KOPT-K1 (cell line): ENCODE measurements at regions not wholly inside any gene's neighbourhood (a gene's known extent, or its start where the extent isn't known, plus 50 kb on each side); places are given as distances from the start of the nearest gene placed in this dataset.

ENCODE experiments used
- H3K27ac ChIP-seq: fragments of 200-600 bp; sonication (generic); 2 replicates; pipeline ENCODE4 v1.5.1; 2016; ENCODE audit warnings: antibody characterized with exemption, mild to moderate bottlenecking, low read depth, low read length; ENCODE audit not compliant: poor library complexity, severe bottlenecking
- H3K36me3 ChIP-seq: fragments of 200-600 bp; sonication (generic); 2 replicates; pipeline ENCODE4 v1.5.1; 2017; ENCODE audit warnings: antibody characterized with exemption, mild to moderate bottlenecking, low read length, moderate library complexity; ENCODE audit not compliant: insufficient read depth
- H3K9me3 ChIP-seq: fragments of 200-600 bp; sonication (generic); 2 replicates; pipeline ENCODE4 v1.5.1; 2017; ENCODE audit warnings: antibody characterized with exemption, low read length, mild to moderate bottlenecking; ENCODE audit not compliant: insufficient read depth, poor library complexity, severe bottlenecking

DNA sequence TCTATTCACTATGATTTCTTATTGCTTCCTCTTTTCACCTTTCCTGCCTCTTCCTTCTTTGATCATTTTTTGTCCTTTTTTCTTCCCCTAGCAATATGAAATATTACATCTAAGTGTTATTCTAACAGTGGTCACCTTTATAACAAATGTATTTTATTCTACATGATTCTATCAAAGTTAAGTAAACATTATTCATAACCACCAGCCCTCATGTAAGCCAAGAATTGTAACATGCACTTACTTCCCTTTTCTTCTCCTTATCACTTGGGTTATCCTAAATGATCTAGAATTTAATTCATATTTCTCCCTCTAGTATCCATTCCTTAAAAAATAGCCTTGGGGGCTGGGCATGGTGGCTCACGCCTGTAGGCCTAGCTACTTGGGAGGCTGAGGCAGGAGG is 88.3 kb upstream of the SLC22A23 start:
- no peak overlapping the region for H3K27ac ChIP-seq
- H3K9me3 ChIP-seq, result no peaks in the 10 kb centered on the region
- H3K36me3 ChIP-seq, result no peaks in the 10 kb centered on the region

DNA sequence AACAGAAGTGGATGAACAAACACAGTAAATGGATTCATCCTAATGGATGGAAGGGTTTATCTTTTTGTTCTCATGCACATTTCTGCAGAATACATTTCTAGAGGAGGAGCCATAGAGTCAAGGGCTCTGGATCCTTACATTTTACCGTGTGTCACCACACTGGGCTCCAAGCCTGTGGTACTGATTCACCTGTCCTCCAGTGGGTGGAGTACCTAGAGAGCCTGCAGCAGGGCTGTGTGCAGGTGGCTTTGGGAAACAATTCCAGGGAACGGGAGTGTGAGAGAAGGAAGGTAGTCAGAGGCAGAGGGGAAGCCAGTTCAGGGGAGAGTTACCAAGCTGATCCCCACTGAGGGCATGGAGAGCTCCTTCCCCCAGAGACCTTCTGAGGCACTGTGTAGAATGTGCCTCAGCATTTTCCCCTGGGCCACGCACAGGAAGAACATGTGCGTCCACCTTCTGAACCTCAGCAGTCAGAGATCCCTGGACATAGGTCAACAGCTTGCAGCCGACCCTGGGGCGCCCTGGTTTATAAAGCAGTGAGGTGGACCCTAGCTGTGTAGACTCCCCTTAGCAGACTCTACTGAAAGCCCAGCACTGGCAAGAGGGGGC is 85.3 kb upstream of the SLC22A23 start:
- Histone ChIP-seq H3K27ac (no peak overlapping the region), H3K9me3 (no peaks in the 10 kb centered on the region), H3K36me3 (no peaks in the 10 kb centered on the region)

DNA sequence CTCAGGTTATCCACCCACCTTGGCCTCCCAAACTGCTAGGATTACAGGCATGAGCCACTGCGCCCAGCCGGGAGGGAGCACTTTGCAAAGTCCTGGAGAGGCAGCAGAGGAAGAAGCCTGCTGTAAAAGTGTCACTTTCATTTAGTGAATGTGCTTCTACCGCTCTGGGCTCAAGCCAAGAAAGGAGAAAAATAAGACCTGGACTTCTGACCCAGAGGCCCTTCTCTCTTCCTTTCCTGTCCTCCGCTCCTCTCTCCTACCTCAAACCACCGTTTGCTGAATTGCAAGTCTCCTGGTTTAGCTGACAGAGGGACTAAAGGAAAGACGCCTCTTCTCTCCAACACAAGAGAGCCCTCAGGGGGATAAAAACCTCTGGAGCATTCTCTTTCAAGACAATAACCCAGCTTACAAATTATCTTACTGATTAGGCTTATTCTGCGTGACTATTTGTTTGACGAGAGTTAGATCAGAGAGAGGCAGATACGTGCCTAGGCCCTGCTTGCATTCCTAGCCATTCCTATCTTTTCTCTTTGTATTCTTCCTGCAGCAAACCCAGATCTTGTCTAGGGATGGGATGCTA is 84.2 kb upstream of the SLC22A23 start:
- H3K27ac ChIP-seq, result no peak overlapping the region

DNA sequence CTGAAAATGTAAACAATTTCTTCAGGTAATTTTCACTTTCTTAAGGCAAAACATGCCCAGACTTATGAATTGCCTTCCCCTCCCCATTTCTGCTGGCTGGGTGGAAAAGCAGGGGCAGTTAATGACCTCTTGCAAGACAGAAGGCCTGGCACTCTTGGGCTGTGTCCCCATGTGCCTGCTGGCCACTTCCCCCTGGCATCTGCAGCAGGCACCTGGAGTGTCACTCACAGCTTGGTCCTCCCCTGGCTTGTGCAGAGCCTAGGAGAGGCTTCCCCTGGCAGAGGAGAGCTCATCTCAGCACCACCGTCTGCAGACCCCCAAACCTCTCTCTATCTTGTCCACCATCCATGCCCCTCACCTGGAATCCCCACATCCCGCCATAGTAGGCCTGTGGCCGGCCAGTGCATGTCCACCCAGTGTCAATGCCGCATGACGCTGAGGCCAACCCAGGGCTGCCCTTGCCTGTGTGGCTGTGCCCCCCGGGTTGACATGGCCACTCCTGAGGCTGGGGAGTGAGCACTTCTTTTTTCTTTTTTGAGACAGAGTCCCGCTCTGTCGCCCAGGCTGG is 83.5 kb upstream of the SLC22A23 start:
- H3K27ac ChIP-seq, result no peak overlapping the region
- no peaks in the 10 kb centered on the region for H3K36me3 ChIP-seq
- no peaks in the 10 kb centered on the region for H3K9me3 ChIP-seq

More for the DNA sequence above, 84.2 kb upstream of the SLC22A23 start:
- H3K36me3 ChIP-seq, result no peaks in the 10 kb centered on the region
- H3K9me3 ChIP-seq, result no peaks in the 10 kb centered on the region

DNA sequence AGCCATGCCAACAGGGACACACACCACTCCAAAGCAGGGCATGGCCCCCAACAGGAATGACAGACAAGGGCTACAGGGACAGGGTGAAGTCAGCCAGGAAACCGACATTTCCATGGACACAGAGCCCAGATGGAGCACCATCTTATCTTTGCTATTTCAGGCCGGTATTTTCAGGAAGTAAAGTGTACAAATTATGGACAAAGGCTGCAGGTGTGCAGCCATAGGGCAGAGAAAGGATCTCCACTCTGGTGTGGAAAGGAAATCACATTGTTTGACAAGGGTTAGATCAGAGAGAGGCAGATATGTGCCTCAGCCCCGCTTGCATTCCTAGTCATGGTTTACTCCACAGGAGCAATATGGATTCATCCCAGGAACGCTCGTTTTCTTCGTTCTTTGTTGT is 81.7 kb upstream of the SLC22A23 start:
- H3K27ac ChIP-seq, result no peak overlapping the region
- H3K9me3 ChIP-seq, result no peaks in the 10 kb centered on the region
- no peaks in the 10 kb centered on the region for H3K36me3 ChIP-seq

DNA sequence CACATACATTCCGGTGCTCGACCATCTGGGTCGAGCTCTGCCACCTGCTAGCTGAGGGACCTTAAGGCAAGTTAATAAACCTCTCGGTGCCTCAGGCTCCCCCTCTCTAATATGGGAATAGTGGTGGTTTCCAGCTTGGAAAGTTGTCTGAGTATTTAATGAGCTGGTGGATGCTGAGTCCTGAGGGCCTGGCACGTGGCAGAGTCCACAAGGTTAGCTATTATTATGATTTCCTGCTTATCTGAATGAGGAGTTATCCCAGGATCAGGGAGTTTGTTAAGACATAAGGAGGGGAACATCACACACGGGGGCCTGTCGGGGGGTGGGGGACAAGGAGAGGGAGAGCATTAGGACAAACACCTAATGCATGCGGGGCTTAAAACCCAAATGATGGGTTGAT is 80.1 kb upstream of the SLC22A23 start:
- H3K27ac ChIP-seq, result no peak overlapping the region
- no peaks in the 10 kb centered on the region for H3K36me3 ChIP-seq
- no peaks in the 10 kb centered on the region for H3K9me3 ChIP-seq

DNA sequence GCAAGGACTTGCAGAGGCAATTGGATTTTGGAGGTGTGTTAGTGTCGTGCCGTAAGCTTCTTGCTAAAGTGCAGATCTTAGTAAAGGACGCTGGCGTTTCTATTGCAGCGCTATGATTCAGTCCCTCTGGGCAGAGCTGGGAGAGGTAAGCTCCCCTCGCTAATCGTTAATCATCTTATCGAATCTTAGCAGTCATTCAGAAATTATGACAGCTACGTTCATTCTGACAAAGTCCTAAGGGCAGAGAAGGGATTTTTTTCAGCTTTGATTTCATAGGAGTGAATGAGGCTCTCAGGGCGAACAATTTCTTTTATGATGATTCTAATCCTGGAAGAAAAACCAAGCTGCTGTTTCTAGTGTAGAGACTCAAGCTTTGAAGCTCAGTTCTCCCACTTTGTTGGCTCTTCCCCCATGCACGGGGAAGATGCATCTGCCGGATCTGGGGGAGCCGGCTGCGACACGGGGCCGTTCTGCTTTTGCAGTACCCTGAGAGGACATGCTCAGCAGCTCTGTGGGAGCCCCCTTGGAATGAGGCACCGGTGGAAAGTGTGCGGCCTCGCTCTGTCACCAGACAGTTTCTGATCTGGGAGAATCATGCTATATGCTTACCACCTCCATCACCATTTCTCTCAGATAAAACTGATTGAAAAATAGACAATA is 79.1 kb upstream of the SLC22A23 start:
- H3K9me3 ChIP-seq, result no peaks in the 10 kb centered on the region
- no peaks in the 10 kb centered on the region for H3K36me3 ChIP-seq
- H3K27ac ChIP-seq, result no peak overlapping the region

DNA sequence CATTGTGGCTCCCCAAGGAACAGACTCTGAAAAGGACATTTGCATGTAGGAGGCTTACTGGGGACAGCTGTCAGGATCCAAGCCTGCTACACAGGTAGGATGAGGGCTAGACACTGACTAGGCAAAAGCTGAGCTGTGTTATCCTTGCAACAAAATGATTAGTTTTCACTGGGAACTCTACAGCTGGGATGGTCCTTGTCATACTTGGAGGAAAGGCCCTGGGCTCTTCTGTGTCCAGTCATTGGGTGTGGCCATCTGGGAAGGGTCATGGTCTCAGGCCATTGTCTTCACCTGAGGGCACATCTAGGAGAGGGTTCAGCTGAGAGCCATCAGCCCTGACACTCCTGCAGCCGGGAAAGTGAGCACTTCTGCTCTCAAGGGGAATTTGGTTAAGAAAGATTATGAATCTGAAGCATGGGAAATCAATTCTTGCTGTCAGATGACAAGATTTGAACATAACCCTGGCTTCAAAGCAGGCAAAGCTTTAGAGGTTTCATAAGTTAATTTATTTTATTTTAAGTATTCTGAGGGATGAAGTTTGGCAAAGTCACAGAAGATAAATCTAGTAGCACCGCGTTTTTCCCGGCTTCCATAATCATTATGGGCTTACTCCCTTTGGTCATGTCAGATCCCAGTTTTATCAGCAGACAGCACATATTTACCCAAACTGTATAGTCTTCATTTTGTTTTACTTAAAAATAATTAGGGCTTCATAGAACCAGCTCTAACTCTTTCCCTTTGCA is 78.4 kb upstream of the SLC22A23 start:
- H3K27ac ChIP-seq, result no peak overlapping the region
- H3K9me3 ChIP-seq, result no peaks in the 10 kb centered on the region
- no peaks in the 10 kb centered on the region for H3K36me3 ChIP-seq

DNA sequence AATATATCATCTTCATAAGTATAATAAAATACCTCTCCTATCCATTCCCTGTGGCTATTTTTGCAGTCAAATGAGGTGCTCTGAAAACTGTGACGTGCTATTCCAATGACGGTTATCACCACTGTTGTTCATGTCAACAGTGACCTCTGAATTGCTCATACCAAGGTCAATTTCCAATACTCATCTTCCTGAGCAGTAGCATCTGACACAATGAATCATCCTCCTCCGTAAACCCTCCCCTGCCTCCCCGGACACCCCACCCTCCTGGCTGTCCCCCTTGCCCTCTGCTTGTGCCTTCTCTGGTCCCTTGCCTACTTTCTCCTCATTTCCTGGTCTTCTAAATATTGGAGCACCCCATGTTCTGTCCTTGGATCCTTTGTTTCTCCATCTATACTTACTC is 77.7 kb upstream of the SLC22A23 start:
- H3K9me3 ChIP-seq, result no peaks in the 10 kb centered on the region
- no peaks in the 10 kb centered on the region for H3K36me3 ChIP-seq
- no peak overlapping the region for H3K27ac ChIP-seq

DNA sequence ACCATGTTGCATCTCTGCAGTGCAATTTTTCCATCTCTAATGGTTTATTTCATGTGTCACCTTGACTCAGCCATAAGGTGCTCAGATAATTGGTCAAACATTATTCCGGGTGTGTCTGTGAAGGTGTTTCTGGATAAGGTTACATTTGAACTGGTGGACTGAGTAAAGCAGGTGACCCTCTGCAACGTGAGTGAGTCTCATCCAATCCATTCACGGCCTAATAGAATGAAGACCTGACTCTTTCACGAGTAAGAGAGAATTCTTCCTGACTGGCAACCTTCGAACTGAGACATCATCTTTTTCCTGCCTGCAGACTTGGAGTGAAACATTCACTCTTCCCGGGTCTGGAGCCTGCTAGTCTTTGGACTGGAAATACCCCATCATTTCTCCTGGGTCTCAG is 77.1 kb upstream of the SLC22A23 start:
- H3K9me3 ChIP-seq, result no peaks in the 10 kb centered on the region
- H3K27ac ChIP-seq, result no peak overlapping the region
- no peaks in the 10 kb centered on the region for H3K36me3 ChIP-seq

DNA sequence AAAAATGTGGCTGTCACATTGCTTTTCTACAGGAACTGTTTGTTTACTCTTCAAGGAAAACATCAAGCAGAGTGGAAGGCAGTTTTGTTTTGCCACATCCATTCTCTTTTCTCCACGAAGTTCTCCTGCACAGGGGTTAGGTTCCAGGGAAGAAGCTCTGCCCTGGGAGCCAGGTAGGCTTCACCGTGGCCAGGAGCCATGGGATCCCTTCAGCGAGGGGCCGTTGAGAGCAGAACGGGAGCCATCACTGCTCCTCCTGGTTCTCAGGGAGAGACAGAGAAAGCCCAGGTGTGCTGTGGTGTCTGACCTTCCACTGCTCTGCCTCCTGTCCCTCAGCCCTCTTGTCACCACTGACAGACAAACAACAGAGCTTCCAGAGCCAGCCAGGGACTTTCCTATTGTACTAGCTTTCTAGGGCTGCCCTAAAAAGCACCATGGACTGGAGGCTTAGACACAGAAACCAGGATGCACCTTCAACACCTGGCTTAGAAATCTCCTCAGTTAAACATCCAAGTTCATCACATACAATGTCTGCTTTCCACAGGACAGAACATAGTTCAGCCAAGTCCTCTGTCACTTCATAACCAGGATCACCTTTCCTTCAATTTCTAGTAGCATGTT is 75.6 kb upstream of the SLC22A23 start:
- Histone ChIP-seq H3K9me3 (no peaks in the 10 kb centered on the region), H3K36me3 (no peaks in the 10 kb centered on the region)

DNA sequence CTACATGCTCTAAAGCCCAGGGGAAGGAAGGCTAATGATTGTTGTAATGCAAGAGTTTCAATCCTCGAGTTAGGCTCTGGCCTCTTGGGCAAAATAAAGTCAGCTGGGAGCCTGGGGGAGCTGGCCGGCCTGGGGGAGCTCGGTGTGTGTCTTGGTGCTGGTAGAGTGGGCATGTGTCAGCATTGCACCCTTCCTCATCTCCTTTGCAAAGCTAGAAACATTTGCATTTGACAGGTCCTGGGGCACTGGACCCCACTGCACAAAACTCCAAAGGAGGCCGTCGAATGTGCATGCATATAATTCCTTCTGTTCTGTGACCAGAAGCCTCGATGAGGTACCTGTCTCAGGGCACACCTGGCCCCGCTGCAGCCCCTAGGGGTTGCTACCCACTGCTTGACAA is 74.6 kb upstream of the SLC22A23 start:
- Histone ChIP-seq H3K27ac (no peak overlapping the region), H3K9me3 (no peaks in the 10 kb centered on the region)

More for the DNA sequence above, 75.6 kb upstream of the SLC22A23 start:
- H3K27ac ChIP-seq, result no peak overlapping the region

DNA sequence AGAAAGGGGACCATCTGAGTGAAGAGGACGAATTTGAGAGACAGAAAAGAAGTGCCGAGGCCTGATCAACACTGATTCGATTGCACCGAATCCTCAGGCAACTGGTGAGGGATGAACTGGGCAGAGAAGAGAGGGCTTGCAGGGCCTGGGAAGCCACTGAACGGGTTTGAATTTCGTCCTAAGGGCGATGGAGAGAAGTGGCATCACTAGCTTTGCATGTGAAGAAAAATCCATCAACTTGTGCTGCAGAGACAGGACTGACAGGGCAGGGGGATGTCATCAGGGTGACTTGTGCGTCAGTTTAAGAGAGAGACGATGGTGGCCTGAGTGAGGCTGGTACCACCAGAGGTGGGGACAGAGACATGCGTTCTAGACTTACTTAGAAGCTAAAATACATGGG is 73.7 kb upstream of the SLC22A23 start:
- H3K9me3 ChIP-seq, result no peaks in the 10 kb centered on the region
- H3K36me3 ChIP-seq, result no peaks in the 10 kb centered on the region
- H3K27ac ChIP-seq, result no peak overlapping the region

More for the DNA sequence above, 74.6 kb upstream of the SLC22A23 start:
- no peaks in the 10 kb centered on the region for H3K36me3 ChIP-seq

DNA sequence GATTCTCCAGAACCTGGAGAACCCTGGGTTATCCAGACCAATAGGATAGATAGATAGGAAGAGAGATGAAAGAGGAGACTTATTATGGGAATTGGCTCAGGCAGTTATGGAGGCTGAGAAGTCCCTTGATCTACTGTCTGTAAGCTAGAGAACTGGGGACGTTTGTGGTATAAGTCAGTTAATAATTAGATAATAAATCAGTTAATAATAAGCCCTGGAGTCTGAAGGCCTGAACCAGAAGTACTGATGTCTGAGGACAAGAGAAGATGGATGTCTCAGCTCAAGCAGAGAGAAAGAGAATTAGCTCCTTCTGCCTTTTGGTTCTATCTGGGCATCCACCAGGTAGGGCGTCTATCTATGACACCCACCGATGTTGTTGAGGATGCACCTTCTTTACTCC is 72.9 kb upstream of the SLC22A23 start:
- H3K9me3 ChIP-seq, result no peaks in the 10 kb centered on the region
- no peaks in the 10 kb centered on the region for H3K36me3 ChIP-seq
- no peak overlapping the region for H3K27ac ChIP-seq

DNA sequence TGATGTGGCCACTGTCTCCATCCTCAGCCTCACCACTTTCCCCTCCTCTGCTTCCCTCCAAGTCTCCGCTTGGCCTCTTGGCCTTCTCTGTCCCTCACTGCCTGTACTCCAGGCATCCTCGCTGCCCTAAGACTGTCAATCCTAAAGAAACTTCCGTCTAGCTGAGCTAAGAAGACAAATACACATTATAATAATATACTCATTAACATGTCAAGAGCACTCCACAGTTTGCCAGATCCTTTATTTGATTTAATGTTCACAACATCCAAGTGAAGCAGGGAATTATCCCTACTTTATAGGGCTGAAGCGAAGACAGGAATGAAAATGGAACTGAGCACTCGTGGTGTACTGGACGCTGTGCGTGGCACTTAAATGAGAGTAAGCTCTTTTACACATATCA is 72.4 kb upstream of the SLC22A23 start:
- no peak overlapping the region for H3K27ac ChIP-seq
- H3K9me3 ChIP-seq, result no peaks in the 10 kb centered on the region
- H3K36me3 ChIP-seq, result no peaks in the 10 kb centered on the region
